Fibroblast of skin of scalp (primary cell): ENCODE measurements at regions not wholly inside any gene's neighbourhood (a gene's known extent, or its start where the extent isn't known, plus 50 kb on each side); places are given as distances from the start of the nearest gene placed in this dataset.
"Not testable (repeated sequence)": the region's sequence is repeated elsewhere in the genome, so short reads cannot be mapped to it uniquely, and the experiment has no call there.

Source experiments
- DNase-seq: peaks from one replicate; pipeline ENCODE4 v3.0.0-alpha.2; 2013

- DNase-seq = peak; percentile 70
These were observed 149.2 kb upstream of the ANKH start for GRCh38 chr5:15020736-15021135.

DNA sequence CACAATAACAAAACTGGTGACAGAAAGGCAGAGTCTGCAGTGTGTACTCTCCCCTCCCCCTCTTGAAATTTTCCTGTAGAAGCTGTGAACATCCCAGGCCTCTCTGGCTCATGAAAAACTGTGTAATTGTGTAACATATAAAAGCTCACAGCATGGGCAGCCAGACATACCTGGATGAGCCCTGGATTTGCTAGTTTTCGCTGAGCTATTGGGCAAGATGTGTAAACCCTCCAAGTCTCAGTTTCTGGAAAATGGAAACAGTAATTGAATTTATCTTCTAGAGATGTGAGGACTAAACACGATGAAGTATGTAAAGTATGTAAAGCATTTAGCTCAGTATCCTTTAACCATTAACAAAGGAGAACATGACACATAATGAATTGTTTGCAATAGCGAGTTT is 143.2 kb upstream of the ANKH start:
- DNase-seq = peak; percentile 60

- DNase-seq = peak; percentile 80
These were observed 142.3 kb upstream of the ANKH start for GRCh38 chr5:15013654-15014463.

GRCh38 chr5:15012061-15012460 is 140.5 kb upstream of the ANKH start:
- DNase-seq = no peak

DNA sequence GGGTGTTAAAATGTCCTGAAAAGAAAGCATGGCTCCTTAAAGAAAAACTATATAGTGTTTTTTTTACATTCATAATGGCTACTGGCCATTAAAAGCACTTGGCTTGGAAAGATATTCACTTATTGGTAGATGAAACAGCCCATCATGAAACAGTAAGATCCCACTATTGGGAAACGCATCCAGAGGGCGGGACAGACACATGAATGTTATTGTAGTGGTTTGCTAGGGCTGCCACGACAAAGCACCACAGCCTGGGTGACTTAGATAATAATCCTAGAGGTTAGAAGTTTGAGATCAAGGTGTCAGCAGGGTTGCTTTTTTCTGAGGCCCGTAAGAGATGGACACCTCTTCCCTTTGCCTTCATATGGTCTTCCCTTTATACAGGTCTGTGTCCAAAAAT is 139.4 kb upstream of the ANKH start:
- DNase-seq = peak; percentile 48

DNA sequence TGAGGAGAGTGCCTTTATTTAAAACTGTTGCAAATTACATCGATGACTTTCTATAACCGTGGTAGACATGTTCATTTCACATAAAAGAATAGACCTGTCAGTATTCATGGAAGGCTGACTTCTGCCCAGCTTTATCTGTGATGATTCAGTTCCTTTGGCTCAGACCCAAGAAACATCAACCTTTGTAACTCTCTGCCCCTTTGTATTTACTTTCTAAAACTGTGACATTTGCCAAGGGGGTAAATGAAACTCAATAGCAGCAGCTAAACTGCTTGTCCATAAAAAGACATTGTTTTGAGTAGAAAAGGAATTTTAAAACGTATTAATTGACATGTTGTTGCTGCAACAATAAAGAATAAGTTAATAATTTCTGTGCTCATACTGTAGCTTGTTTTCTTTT is 137.8 kb upstream of the ANKH start:
- DNase-seq = peak; percentile 66

- DNase-seq = no peak
These were observed 137.3 kb upstream of the ANKH start for GRCh38 chr5:15008921-15009320.

DNA sequence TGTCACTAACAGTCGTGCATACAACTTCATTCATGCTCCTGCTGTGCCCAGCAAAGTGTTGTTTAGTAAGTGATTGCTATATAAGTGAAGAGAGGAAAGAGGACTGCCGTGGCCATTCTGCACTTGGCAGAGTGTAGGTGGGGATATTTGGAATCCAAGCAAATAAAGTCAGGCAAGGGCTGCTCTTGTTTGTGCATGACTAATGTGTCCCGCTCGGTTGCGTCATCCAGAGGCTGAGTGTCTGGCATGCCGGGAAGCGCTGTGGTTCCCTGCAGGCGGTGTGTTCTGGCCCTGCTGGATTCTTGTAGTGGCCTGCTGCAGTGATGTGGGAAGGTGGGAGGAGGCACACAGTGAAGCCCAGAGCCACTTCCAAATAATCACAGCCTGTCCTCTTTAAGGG is 136.9 kb upstream of the ANKH start:
- DNase-seq = peak; percentile 98

DNA sequence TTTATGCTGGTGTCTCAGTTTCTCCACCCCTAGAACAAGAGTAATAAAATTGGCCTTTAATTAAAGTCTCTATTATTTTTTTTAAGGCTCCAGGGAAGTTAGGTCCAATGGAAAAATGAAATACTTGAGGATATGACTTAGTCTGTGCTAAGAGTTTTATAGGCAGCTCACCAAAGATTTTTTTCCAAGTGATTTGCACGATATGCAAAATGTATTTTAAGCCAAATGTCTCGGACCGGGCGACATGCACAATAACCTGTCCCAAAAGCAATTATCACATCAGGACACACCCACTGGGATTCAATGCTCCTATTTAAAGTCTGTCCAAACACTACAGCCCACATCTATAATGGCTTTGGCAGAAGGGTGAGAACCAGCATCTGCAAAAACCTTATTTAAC is 136.1 kb upstream of the ANKH start:
- DNase-seq = no peak

GRCh38 chr5:15004506-15004905 is 132.9 kb upstream of the ANKH start:
- DNase-seq = no peak

- DNase-seq = peak; percentile 74
These were observed 131.9 kb upstream of the ANKH start for GRCh38 chr5:15003511-15003920.

- no peak for DNase-seq
These were observed 131.2 kb upstream of the ANKH start for GRCh38 chr5:15002791-15003190.

DNA sequence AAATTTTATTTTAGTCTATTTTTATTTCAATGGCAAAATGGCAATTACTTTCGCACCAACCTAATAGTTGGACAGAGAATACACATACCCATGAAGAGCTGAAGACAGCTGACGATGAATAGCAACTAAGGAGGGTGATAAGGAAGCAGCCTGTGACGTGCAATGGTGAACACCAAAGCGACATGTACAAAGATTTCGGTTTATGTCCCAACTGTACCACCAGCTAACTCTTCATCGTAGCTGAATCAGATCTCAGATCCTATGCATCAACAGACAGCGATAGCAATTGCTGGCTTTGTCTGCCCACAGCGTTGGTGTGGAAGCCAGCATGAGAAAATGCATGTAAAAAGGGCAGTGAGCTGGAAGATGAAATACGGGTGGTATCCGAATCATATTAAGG is 130.6 kb upstream of the ANKH start:
- no peak for DNase-seq

GRCh38 chr5:15001517-15001916 is 129.9 kb upstream of the ANKH start:
- no peak for DNase-seq

- DNase-seq = no peak
These were observed 126.9 kb upstream of the ANKH start for GRCh38 chr5:14998491-14998890.

GRCh38 chr5:14996997-14997396 is 125.4 kb upstream of the ANKH start:
- DNase-seq = no peak

- no peak for DNase-seq
These were observed 123.7 kb upstream of the ANKH start for GRCh38 chr5:14995229-14995628.

DNA sequence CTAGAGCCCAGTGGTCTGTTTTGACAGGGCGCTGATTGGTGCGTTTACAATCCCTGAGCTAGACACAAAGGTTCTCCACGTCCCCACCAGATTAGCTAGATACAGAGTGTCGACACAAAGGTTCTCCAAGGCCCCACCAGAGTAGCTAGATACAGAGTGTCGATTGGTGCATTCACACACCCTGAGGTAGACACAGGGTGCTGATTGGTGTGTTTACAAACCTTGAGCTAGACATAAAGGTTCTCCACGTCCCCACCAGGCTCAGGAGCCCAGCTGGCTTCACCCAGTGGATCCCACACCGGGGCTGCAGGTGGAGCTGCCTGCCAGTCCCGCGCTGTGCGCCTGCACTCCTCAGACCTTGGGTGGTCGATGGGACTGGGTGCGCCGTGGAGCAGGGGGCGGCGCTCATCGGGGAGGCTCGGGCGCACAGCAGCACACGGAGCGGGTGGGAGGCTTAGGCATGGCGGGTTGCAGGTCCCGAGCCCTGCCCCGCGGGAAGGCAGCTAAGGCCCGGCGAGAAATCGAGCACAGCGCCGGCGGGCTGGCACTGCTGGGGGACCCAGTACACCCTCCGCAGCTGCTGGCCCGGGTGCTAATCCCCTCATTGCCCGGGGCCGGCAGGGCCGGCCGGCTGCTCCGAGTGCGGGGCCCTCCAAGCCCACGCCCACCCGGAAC is 122.0 kb upstream of the ANKH start:
- not testable (repeated sequence) for DNase-seq

DNA sequence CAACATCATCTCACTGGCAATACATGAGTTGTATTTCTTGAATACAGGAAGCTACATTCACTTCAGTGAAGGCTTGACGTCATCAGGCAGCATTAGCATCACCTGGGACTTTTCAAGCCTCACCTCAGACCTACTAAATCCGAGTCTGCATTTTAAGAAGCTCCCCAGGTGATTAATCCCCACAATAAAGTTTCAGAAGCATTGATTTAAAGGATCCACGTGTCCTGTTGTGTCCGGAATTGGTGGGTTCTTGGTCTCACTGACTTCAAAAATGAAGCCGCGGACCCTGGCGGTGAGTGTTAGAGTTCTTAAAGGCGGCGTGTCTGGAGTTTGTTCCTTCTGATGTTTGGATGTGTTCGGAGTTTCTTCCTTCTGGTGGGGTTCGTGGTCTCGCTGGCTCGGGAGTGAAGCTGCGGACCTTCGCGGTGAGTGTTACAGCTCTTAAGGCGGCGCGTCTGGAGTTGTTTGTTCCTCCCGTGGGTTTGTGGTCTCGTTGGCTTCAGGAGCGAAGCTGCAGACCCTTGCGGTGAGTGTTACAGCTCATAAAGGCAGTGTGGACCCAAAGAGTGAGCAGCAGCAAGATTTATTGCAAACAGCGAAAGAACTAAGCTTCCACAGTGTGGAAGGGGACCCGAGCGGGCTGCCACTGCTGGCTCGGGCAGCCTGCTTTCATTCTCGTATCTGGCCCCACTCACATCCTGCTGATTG is 121.3 kb upstream of the ANKH start:
- DNase-seq = not testable (repeated sequence)

- no peak for DNase-seq
These were observed 116.6 kb upstream of the ANKH start for GRCh38 chr5:14988223-14988622.

GRCh38 chr5:14986413-14986812 is 114.8 kb upstream of the ANKH start:
- no peak for DNase-seq

DNA sequence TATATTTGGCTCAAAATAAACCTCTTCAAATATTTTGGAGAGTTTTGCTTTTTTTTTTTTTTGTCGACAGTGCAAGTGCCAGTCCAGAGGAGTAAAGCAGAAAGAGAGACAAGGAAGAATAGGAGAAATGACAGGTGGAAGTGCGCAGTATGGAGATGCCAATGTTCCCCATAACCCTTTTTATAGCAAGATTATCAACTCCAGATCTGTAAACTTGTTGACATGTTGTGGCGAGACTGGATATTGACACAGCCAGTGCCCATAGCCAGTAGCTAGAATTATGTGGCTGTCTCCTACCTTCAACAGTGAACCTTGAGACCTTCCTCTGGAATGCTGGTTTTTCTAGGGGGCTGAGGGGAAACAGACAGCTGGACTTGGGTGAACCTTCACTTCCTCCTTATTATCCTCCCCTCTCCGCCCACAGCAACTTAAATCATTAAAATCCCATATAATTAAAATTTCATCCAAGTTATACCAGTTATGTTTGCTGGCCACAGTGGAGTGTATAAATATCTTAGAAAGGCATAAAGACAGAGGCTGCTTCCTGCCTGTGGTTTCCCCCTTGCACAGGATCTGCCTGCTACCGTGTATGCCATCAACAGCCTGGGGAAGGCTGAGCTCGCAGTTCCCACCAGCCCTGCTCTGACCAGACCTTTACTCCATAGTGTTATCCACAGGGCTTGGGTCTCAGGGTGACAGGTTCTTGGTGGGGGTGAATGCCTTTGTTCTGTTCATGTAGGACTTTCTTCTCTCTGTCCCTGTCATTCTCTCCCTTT is 112.3 kb upstream of the ANKH start:
- DNase-seq = no peak

DNA sequence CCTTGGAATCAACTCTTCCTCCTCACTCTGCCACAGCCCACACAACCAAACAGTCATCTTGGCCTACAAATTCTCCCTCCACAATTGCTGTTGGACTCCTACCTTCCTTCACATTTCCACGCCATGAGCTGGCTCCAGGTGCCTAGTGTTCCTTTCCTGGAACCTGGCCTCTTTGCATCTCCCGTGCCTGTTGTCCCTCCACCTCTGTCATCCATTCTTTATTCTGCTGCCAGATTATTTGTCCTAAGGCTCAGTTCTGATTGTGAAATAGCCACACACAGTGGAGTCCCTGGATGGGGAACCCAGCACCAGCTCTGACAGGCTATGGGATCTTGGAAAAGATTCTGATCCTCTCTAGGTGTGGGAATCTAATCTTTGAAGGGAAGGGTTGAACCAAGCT is 109.1 kb upstream of the ANKH start:
- no peak for DNase-seq
